HTERT RPE-1 (cell line): ENCODE measurements at regions not wholly inside any gene's neighbourhood (a gene's known extent, or its start where the extent isn't known, plus 50 kb on each side); places are given as distances from the start of the nearest gene placed in this dataset.

Experiments
- in situ Hi-C: fragments of 300-500 bp; cut with MboI; formaldehyde crosslinking; loops from 4 replicates; pipeline ENCODE4 v1.14.3; 2020; ENCODE audit warnings: low sequenced_read_pairs

- in situ Hi-C loops = no loop called here
These were observed 512.2 kb upstream of the ALCAM start for GRCh38 chr3:104854468-104854867.

GRCh38 chr3:104855702-104856101 lies 511.0 kb upstream of the ALCAM start:
- in situ Hi-C loops = no loop called here

GRCh38 chr3:104856741-104857140 lies 510.0 kb upstream of the ALCAM start:
- in situ Hi-C loops = no loop called here

- in situ Hi-C loops = no loop called here
These were observed 498.4 kb upstream of the ALCAM start for GRCh38 chr3:104868291-104868690.

- in situ Hi-C loops = no loop called here
These were observed 496.4 kb upstream of the ALCAM start for GRCh38 chr3:104870276-104870675.

- in situ Hi-C loops = no loop called here
These were observed 493.4 kb upstream of the ALCAM start for GRCh38 chr3:104873331-104873730.

GRCh38 chr3:104878395-104878794 lies 488.3 kb upstream of the ALCAM start:
- in situ Hi-C loops = no loop called here

- in situ Hi-C loops = no loop called here
These were observed 486.8 kb upstream of the ALCAM start for GRCh38 chr3:104879919-104880318.

GRCh38 chr3:104885214-104885814 lies 481.4 kb upstream of the ALCAM start:
- in situ Hi-C loops = no loop called here

- in situ Hi-C loops = no loop called here
These were observed 480.3 kb upstream of the ALCAM start for GRCh38 chr3:104886220-104886995.

GRCh38 chr3:104887069-104887468 lies 479.6 kb upstream of the ALCAM start:
- in situ Hi-C loops = no loop called here

GRCh38 chr3:104887619-104888018 lies 479.1 kb upstream of the ALCAM start:
- in situ Hi-C loops = no loop called here

- in situ Hi-C loops = no loop called here
These were observed 474.7 kb upstream of the ALCAM start for GRCh38 chr3:104892044-104892443.

- in situ Hi-C loops = no loop called here
These were observed 470.1 kb upstream of the ALCAM start for GRCh38 chr3:104896624-104897023.

- in situ Hi-C loops = no loop called here
These were observed 465.3 kb upstream of the ALCAM start for GRCh38 chr3:104901396-104901795.

- in situ Hi-C loops = no loop called here
These were observed 463.6 kb upstream of the ALCAM start for GRCh38 chr3:104903064-104903463.

- in situ Hi-C loops = no loop called here
These were observed 460.6 kb upstream of the ALCAM start for GRCh38 chr3:104906001-104906639.

GRCh38 chr3:104907507-104907906 lies 459.2 kb upstream of the ALCAM start:
- in situ Hi-C loops = no loop called here

- in situ Hi-C loops = no loop called here
These were observed 457.9 kb upstream of the ALCAM start for GRCh38 chr3:104908761-104909160.

- in situ Hi-C loops = no loop called here
These were observed 457.5 kb upstream of the ALCAM start for GRCh38 chr3:104909198-104909597.

- in situ Hi-C loops = no loop called here
These were observed 457.0 kb upstream of the ALCAM start for GRCh38 chr3:104909721-104910120.

- in situ Hi-C loops = no loop called here
These were observed 455.3 kb upstream of the ALCAM start for GRCh38 chr3:104911376-104911775.
